ENCODE measurements at regions not wholly inside any gene's neighbourhood (a gene's known extent, or its start where the extent isn't known, plus 50 kb on each side); places are given as distances from the start of the nearest gene placed in this dataset.
"Not testable (repeated sequence)": the region's sequence is repeated elsewhere in the genome, so short reads cannot be mapped to it uniquely, and the experiment has no call there.

- no peaks in the 10 kb centered on the region for H3K9me3 Mint-ChIP-seq
- H3K4me3 Mint-ChIP-seq: peak overlapping the region; percentile 45
- H3K27me3 Mint-ChIP-seq: no peaks in the 10 kb centered on the region
- peaks cover 29% of the 10 kb centered on the region for H3K4me1 Mint-ChIP-seq
- H3K36me3 Mint-ChIP-seq: no peaks in the 10 kb centered on the region
- ATAC-seq: peak; percentile 93
- peak overlapping the region; percentile 75 for H3K27ac Mint-ChIP-seq
Observed at GRCh38 chr7:106736508-106737201, 75.7 kb upstream of the CCDC71L start.

DNA sequence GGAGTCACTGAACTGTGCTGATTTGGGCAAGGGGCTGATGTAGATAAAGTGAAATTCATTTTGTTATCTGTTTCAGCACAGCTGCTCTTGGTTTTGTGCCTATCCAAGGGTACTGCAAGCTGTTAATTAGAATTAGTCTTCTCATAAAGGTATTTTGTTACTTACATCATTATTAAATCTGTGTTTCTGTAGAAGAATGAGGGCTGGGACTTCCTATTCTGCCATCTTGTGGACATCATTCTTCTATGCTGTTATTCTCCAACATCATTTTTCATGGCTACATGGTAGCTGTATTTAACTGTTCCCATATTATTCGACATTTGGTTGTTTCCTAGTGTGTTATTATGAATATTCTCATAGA is 76.2 kb upstream of the CCDC71L start:
- no peak for ATAC-seq
- Mint-ChIP-seq H3K27ac (peak overlapping the region; percentile 75), H3K27me3 (no peaks in the 10 kb centered on the region), H3K9me3 (no peaks in the 10 kb centered on the region), H3K4me3 (peak overlapping the region; percentile 45), H3K36me3 (no peaks in the 10 kb centered on the region), H3K4me1 (peaks cover 23% of the 10 kb centered on the region)

DNA sequence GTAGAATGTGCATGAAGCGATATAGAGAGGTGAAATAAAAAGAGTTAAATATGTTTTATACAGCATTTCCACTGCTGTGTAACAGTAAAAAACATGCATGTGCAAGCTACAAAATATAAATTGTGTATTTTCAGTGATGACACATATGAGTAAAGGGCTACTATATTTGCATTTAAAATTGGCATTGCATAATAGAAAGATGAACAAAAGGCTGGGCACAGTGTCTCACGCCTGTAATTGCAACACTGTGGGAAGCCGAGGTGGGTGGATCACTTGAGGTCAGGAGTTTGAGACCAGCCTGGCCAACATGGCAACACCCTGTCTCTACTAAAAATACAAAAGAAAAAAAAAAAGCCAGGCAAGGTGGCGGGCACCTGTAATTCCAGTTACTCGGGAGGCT is 79.8 kb upstream of the CCDC71L start:
- Mint-ChIP-seq H3K36me3 (no peaks in the 10 kb centered on the region), H3K4me3 (no peak overlapping the region), H3K27me3 (no peaks in the 10 kb centered on the region), H3K27ac (no peak overlapping the region), H3K9me3 (no peaks in the 10 kb centered on the region), H3K4me1 (peaks cover 15% of the 10 kb centered on the region)
- ATAC-seq: no peak

DNA sequence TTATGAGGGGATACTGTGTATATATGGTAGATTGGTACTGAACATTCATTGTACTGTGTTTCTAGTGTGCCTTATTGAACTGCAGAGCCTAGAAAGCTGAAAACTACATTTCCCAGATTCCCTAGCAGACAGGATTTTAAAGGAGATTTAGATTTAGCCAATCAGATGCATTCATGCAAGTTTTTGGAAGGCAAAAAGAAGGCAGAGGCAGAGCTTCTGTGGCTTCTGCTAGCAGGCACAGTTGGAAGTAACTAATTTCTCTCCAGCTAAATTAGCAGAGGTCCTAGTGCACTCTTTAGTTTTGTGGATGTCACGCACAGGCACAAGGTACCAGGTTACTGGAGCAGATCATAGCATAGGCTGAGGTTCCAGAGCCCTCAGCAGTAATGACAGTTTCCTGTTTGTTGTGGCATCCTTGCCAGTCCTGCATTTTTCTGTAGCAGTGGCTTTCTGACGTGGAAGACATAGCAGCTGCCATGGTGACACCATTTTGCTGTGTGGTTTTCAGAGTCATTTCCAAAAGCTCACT is 83.7 kb upstream of the CCDC71L start:
- Mint-ChIP-seq H3K9me3 (no peaks in the 10 kb centered on the region), H3K27ac (no peak overlapping the region)
- ATAC-seq: no peak

GRCh38 chr7:106747301-106747700 is 86.3 kb upstream of the CCDC71L start:
- not testable (repeated sequence) for H3K9me3 Mint-ChIP-seq, H3K4me3 Mint-ChIP-seq, H3K27me3 Mint-ChIP-seq, ATAC-seq, H3K36me3 Mint-ChIP-seq
- H3K4me1 Mint-ChIP-seq: peaks cover 13% of the 10 kb centered on the region
- H3K27ac Mint-ChIP-seq: peak overlapping the region; percentile 66

More for the DNA sequence above, 83.7 kb upstream of the CCDC71L start:
- Mint-ChIP-seq H3K36me3 (no peaks in the 10 kb centered on the region), H3K4me1 (peaks cover 13% of the 10 kb centered on the region), H3K4me3 (no peak overlapping the region), H3K27me3 (no peaks in the 10 kb centered on the region)

- no peak overlapping the region for H3K4me3 Mint-ChIP-seq
- peaks cover 13% of the 10 kb centered on the region for H3K4me1 Mint-ChIP-seq
- peak overlapping the region; percentile 66 for H3K27ac Mint-ChIP-seq
- no peaks in the 10 kb centered on the region for H3K27me3 Mint-ChIP-seq
- H3K9me3 Mint-ChIP-seq: no peaks in the 10 kb centered on the region
- no peak for ATAC-seq
- H3K36me3 Mint-ChIP-seq: no peaks in the 10 kb centered on the region
Observed at GRCh38 chr7:106747804-106748203, 86.8 kb upstream of the CCDC71L start.

- Mint-ChIP-seq H3K9me3 (peaks cover 2% of the 10 kb centered on the region), H3K36me3 (no peaks in the 10 kb centered on the region), H3K27ac (no peak overlapping the region), H3K4me1 (peaks cover 13% of the 10 kb centered on the region), H3K4me3 (no peak overlapping the region), H3K27me3 (no peaks in the 10 kb centered on the region)
- no peak for ATAC-seq
Observed at GRCh38 chr7:106749165-106749564, 88.2 kb upstream of the CCDC71L start.

- Mint-ChIP-seq H3K4me1 (peaks cover 13% of the 10 kb centered on the region), H3K9me3 (peaks cover 7% of the 10 kb centered on the region), H3K4me3 (no peak overlapping the region), H3K27me3 (no peaks in the 10 kb centered on the region), H3K36me3 (no peaks in the 10 kb centered on the region), H3K27ac (no peak overlapping the region)
- ATAC-seq: no peak
Observed at GRCh38 chr7:106750773-106751172, 89.8 kb upstream of the CCDC71L start.

- Mint-ChIP-seq H3K27me3 (no peaks in the 10 kb centered on the region), H3K4me3 (no peak overlapping the region), H3K36me3 (no peaks in the 10 kb centered on the region), H3K27ac (no peak overlapping the region), H3K4me1 (peaks cover 8% of the 10 kb centered on the region), H3K9me3 (peaks cover 7% of the 10 kb centered on the region)
- no peak for ATAC-seq
Observed at GRCh38 chr7:106752367-106752766, 91.4 kb upstream of the CCDC71L start.

- H3K9me3 Mint-ChIP-seq, ATAC-seq, H3K27me3 Mint-ChIP-seq, H3K27ac Mint-ChIP-seq, H3K36me3 Mint-ChIP-seq, H3K4me3 Mint-ChIP-seq, H3K4me1 Mint-ChIP-seq: not testable (repeated sequence)
Observed at GRCh38 chr7:106755024-106755423, 94.1 kb upstream of the CCDC71L start.

GRCh38 chr7:106755641-106756040 is 94.7 kb upstream of the CCDC71L start:
- no peaks in the 10 kb centered on the region for H3K27me3 Mint-ChIP-seq
- H3K36me3 Mint-ChIP-seq: no peaks in the 10 kb centered on the region
- peaks cover 7% of the 10 kb centered on the region for H3K9me3 Mint-ChIP-seq
- no peaks in the 10 kb centered on the region for H3K4me1 Mint-ChIP-seq
- ATAC-seq: no peak
- no peak overlapping the region for H3K27ac Mint-ChIP-seq
- no peak overlapping the region for H3K4me3 Mint-ChIP-seq

DNA sequence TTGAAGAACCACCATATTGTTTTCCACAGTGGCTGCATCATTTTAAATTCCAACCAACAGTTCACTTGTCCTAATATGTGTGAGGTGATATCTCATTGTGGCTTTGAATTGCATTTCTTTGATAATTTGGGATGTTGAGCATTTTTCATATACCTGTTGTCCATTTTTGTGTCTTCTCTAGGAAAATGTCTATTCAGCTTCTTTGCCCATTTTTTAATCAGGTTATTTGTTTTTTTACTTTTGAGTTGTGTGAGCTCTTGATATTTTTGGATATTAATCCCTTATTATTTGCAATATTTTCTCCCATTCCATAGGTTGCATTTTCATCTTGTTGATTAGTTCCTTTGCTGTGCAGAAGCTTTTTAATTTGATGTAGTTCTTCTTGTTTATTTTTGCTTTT is 95.1 kb upstream of the CCDC71L start:
- peaks cover 7% of the 10 kb centered on the region for H3K9me3 Mint-ChIP-seq
- no peaks in the 10 kb centered on the region for H3K36me3 Mint-ChIP-seq
- no peaks in the 10 kb centered on the region for H3K27me3 Mint-ChIP-seq
- H3K4me3 Mint-ChIP-seq: no peak overlapping the region
- no peak for ATAC-seq
- H3K4me1 Mint-ChIP-seq: no peaks in the 10 kb centered on the region
- H3K27ac Mint-ChIP-seq: no peak overlapping the region

GRCh38 chr7:106756884-106757283 is 95.9 kb upstream of the CCDC71L start:
- Mint-ChIP-seq H3K36me3 (no peaks in the 10 kb centered on the region), H3K27me3 (no peaks in the 10 kb centered on the region), H3K4me3 (no peak overlapping the region), H3K27ac (no peak overlapping the region), H3K9me3 (peaks cover 7% of the 10 kb centered on the region), H3K4me1 (no peaks in the 10 kb centered on the region)
- ATAC-seq: no peak

DNA sequence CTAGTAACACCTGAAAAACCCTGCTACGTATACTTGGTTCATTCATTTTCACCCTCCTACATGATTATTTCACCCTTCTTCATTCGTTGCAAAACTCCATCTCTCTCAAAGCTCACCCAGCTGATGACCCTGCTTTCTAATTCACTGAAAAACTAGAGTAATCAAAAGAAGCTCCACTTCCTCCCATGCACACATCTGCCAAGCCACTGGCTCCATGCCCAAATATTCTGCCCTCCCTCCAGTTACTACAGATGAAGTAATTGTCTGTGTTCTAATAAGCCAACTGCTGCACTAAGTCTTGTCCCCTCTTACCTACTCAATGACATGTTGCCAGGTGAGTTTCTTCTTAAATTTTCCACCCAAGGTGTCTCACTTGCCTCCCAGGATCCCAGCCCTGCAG is 96.9 kb upstream of the CCDC71L start:
- no peak overlapping the region for H3K27ac Mint-ChIP-seq
- H3K27me3 Mint-ChIP-seq: no peaks in the 10 kb centered on the region
- H3K4me1 Mint-ChIP-seq: no peaks in the 10 kb centered on the region
- ATAC-seq: no peak
- no peak overlapping the region for H3K4me3 Mint-ChIP-seq
- peaks cover 7% of the 10 kb centered on the region for H3K9me3 Mint-ChIP-seq
- H3K36me3 Mint-ChIP-seq: no peaks in the 10 kb centered on the region

DNA sequence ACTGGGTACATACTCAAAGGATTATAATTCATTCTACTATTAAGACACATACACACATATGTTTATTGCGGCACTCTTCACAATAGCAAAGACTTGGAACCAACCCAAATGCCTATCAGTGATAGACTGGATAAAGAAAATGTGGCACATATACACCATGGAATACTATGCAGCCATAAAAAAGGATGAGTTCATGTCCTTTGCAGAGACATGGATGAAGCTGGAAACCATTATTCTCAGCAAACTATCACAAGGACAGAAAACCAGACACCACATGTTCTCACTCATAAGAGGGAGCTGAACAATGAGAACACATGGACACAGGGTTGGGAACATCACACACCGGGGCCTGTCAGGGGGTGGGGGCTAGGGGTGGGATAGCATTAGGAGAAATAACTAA is 101.9 kb upstream of the CCDC71L start:
- not testable (repeated sequence) for H3K36me3 Mint-ChIP-seq, H3K27me3 Mint-ChIP-seq, H3K27ac Mint-ChIP-seq, H3K4me1 Mint-ChIP-seq, H3K9me3 Mint-ChIP-seq, H3K4me3 Mint-ChIP-seq, ATAC-seq

- H3K27me3 Mint-ChIP-seq: no peaks in the 10 kb centered on the region
- no peaks in the 10 kb centered on the region for H3K36me3 Mint-ChIP-seq
- peaks cover 17% of the 10 kb centered on the region for H3K4me1 Mint-ChIP-seq
- no peak overlapping the region for H3K4me3 Mint-ChIP-seq
- no peak for ATAC-seq
- H3K9me3 Mint-ChIP-seq: no peaks in the 10 kb centered on the region
- H3K27ac Mint-ChIP-seq: no peak overlapping the region
Observed at GRCh38 chr7:106763717-106764116, 101.4 kb upstream of the PIK3CG start.
